ENCODE measurements at regions not wholly inside any gene's neighbourhood (a gene's known extent, or its start where the extent isn't known, plus 50 kb on each side); places are given as distances from the start of the nearest gene placed in this dataset.

DNA sequence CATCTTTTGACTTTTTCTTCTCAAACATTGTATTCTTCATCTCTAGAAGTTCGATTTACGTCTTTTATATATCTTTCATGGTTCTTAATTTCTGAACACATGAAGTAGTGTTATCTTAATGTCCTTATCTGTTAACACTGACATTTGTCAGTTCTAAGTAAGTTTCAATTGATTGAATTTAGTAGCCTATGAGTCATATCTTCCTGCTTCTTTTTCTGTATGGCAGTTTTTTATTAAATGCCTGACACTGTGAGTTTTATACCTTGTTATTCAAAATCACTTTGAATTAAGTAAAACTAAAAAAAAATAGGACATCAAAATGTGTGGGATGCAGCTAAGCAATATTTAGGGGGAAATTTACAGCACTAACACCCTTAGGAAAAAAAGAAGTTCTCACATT is 707.0 kb upstream of the ACO1 start:
- Histone ChIP-seq H3K27ac (no peak overlapping the region), H3K27me3 (no peaks in the 10 kb centered on the region), H3K4me3 (no peak overlapping the region), H3K9ac (ENCODE audit: low read depth in 2 of 2, low read length in 2 of 2) (no peak overlapping the region), H3K36me3 (no peaks in the 10 kb centered on the region), H3K4me1 (no peaks in the 10 kb centered on the region), H3K9me3 (no peaks in the 10 kb centered on the region)
- TF ChIP-seq, protein P1, sequence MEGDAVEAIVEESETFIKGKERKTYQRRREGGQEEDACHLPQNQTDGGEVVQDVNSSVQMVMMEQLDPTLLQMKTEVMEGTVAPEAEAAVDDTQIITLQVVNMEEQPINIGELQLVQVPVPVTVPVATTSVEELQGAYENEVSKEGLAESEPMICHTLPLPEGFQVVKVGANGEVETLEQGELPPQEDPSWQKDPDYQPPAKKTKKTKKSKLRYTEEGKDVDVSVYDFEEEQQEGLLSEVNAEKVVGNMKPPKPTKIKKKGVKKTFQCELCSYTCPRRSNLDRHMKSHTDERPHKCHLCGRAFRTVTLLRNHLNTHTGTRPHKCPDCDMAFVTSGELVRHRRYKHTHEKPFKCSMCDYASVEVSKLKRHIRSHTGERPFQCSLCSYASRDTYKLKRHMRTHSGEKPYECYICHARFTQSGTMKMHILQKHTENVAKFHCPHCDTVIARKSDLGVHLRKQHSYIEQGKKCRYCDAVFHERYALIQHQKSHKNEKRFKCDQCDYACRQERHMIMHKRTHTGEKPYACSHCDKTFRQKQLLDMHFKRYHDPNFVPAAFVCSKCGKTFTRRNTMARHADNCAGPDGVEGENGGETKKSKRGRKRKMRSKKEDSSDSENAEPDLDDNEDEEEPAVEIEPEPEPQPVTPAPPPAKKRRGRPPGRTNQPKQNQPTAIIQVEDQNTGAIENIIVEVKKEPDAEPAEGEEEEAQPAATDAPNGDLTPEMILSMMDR (IDR thresholded peaks at IDR 0.05): no peak
- DNase-seq: no peak
- intact Hi-C loops (cut with DNase I): no loop called here

GRCh38 chr9:31677877-31678276 is 706.6 kb upstream of the ACO1 start:
- Histone ChIP-seq H3K36me3 (no peaks in the 10 kb centered on the region), H3K9me3 (no peaks in the 10 kb centered on the region), H3K9ac (ENCODE audit: low read depth in 2 of 2, low read length in 2 of 2) (no peak overlapping the region), H3K4me3 (no peak overlapping the region), H3K4me1 (no peaks in the 10 kb centered on the region), H3K27me3 (no peaks in the 10 kb centered on the region), H3K27ac (no peak overlapping the region)
- TF ChIP-seq, protein P1 (IDR thresholded peaks at IDR 0.05): no peak
- no peak for DNase-seq
- intact Hi-C loops (cut with DNase I): no loop called here

DNA sequence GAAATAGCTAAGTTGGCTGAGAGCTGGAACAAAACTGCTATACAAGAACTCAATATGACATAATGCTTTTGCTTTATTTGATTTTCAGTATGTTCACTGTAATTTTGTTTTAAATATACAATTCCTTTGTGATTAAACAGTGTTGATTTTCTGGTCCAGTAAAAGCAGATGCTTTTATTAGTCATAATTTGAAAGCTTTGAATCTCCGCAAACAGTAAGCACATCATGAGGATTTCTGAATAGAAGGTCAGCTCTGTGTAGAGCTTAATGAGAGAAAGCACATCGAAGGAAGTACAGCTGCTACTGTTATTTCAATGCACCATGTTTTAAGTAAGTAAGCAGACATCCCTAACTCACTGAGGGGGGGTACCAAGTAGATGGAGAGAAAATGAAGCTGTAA is 701.3 kb upstream of the ACO1 start:
- no peaks in the 10 kb centered on the region for H3K9me3 ChIP-seq
- no peaks in the 10 kb centered on the region for H3K27me3 ChIP-seq
- H3K27ac ChIP-seq: no peak overlapping the region
- no peak overlapping the region for H3K9ac ChIP-seq (ENCODE audit: low read depth in 2 of 2, low read length in 2 of 2)
- DNase-seq: no peak
- H3K4me3 ChIP-seq: no peak overlapping the region
- H3K36me3 ChIP-seq: no peaks in the 10 kb centered on the region
- intact Hi-C loops (cut with DNase I): no loop called here
- H3K4me1 ChIP-seq: no peaks in the 10 kb centered on the region
- TF ChIP-seq, protein P1 (IDR thresholded peaks at IDR 0.05): no peak

GRCh38 chr9:31697956-31698355 is 686.5 kb upstream of the ACO1 start:
- Histone ChIP-seq H3K27me3 (no peaks in the 10 kb centered on the region), H3K4me1 (no peaks in the 10 kb centered on the region), H3K36me3 (no peaks in the 10 kb centered on the region), H3K9me3 (no peaks in the 10 kb centered on the region), H3K4me3 (no peak overlapping the region), H3K9ac (ENCODE audit: low read depth in 2 of 2, low read length in 2 of 2) (no peak overlapping the region), H3K27ac (no peak overlapping the region)
- intact Hi-C loops (cut with DNase I): no loop called here
- TF ChIP-seq, protein P1 (IDR thresholded peaks at IDR 0.05): no peak
- no peak for DNase-seq

- H3K27me3 ChIP-seq: no peaks in the 10 kb centered on the region
- intact Hi-C loops (cut with DNase I): no loop called here
- no peak overlapping the region for H3K4me3 ChIP-seq
- H3K4me1 ChIP-seq: no peaks in the 10 kb centered on the region
- TF ChIP-seq, protein P1 (IDR thresholded peaks at IDR 0.05): no peak
- DNase-seq: no peak
- H3K9ac ChIP-seq (ENCODE audit: low read depth in 2 of 2, low read length in 2 of 2): no peak overlapping the region
- no peaks in the 10 kb centered on the region for H3K9me3 ChIP-seq
- H3K36me3 ChIP-seq: no peaks in the 10 kb centered on the region
- no peak overlapping the region for H3K27ac ChIP-seq
These were observed 684.6 kb upstream of the ACO1 start for GRCh38 chr9:31699836-31700235.
